ENCODE measurements at regions not wholly inside any gene's neighbourhood (a gene's known extent, or its start where the extent isn't known, plus 50 kb on each side); places are given as distances from the start of the nearest gene placed in this dataset.

- TF ChIP-seq, protein P1, sequence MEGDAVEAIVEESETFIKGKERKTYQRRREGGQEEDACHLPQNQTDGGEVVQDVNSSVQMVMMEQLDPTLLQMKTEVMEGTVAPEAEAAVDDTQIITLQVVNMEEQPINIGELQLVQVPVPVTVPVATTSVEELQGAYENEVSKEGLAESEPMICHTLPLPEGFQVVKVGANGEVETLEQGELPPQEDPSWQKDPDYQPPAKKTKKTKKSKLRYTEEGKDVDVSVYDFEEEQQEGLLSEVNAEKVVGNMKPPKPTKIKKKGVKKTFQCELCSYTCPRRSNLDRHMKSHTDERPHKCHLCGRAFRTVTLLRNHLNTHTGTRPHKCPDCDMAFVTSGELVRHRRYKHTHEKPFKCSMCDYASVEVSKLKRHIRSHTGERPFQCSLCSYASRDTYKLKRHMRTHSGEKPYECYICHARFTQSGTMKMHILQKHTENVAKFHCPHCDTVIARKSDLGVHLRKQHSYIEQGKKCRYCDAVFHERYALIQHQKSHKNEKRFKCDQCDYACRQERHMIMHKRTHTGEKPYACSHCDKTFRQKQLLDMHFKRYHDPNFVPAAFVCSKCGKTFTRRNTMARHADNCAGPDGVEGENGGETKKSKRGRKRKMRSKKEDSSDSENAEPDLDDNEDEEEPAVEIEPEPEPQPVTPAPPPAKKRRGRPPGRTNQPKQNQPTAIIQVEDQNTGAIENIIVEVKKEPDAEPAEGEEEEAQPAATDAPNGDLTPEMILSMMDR (IDR thresholded peaks at IDR 0.05), result no peak
- no peaks in the 10 kb centered on the region for H3K9me3 ChIP-seq
- H3K27ac ChIP-seq, result no peak overlapping the region
- intact Hi-C loops (cut with DNase I), result no loop called here
- ATAC-seq (no peak), DNase-seq (no peak)
- no peak overlapping the region for H3K4me3 ChIP-seq
- no peaks in the 10 kb centered on the region for H3K36me3 ChIP-seq
- no peaks in the 10 kb centered on the region for H3K4me1 ChIP-seq
- H3K27me3 ChIP-seq, result no peaks in the 10 kb centered on the region
Measured at GRCh38 chr14:29355331-29355730, 572.3 kb downstream of the PRKD1 start.

DNA sequence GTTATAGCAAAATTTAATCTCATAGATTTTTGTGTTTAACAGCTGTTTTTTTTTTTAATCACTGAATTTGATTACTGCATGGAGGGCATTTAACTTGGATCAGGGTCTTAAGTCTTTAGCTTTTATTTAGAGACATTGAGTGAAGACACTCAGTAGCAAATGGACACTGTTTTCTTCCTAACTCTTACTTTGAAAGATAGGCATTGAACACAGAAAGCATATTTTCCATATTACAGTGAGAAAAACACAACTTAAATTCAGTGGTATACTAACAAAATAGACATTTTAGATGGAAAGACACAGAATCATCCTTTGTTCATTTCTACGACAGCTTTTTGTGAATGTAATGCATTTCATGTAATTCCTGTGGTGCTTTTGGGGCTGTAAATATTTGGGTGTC, 571.8 kb downstream of the PRKD1 start:
- H3K4me1 ChIP-seq, result no peaks in the 10 kb centered on the region
- DNase-seq (no peak), ATAC-seq (no peak)
- no peak overlapping the region for H3K27ac ChIP-seq
- H3K36me3 ChIP-seq, result no peaks in the 10 kb centered on the region
- TF ChIP-seq, protein P1 (IDR thresholded peaks at IDR 0.05), result no peak
- H3K4me3 ChIP-seq, result no peak overlapping the region
- H3K27me3 ChIP-seq, result no peaks in the 10 kb centered on the region
- H3K9me3 ChIP-seq, result no peaks in the 10 kb centered on the region
- intact Hi-C loops (cut with DNase I), result no loop called here

GRCh38 chr14:29360656-29361055, 567.0 kb downstream of the PRKD1 start:
- no peaks in the 10 kb centered on the region for H3K4me1 ChIP-seq
- DNase-seq (no peak), ATAC-seq (no peak)
- no peak overlapping the region for H3K27ac ChIP-seq
- H3K27me3 ChIP-seq, result no peaks in the 10 kb centered on the region
- TF ChIP-seq, protein P1 (IDR thresholded peaks at IDR 0.05), result no peak
- H3K36me3 ChIP-seq, result no peaks in the 10 kb centered on the region
- H3K9me3 ChIP-seq, result no peaks in the 10 kb centered on the region
- H3K4me3 ChIP-seq, result no peak overlapping the region
- intact Hi-C loops (cut with DNase I), result no loop called here

GRCh38 chr14:29370024-29370423, 557.6 kb downstream of the PRKD1 start:
- Histone ChIP-seq H3K36me3 (no peaks in the 10 kb centered on the region), H3K27ac (no peak overlapping the region), H3K27me3 (no peaks in the 10 kb centered on the region), H3K9me3 (no peaks in the 10 kb centered on the region), H3K4me3 (no peak overlapping the region), H3K4me1 (no peaks in the 10 kb centered on the region)
- no peak for ATAC-seq
- TF ChIP-seq, protein P1 (IDR thresholded peaks at IDR 0.05), result no peak
- intact Hi-C loops (cut with DNase I), result no loop called here
- DNase-seq, result no peak

- no peak overlapping the region for H3K27ac ChIP-seq
- no peaks in the 10 kb centered on the region for H3K4me1 ChIP-seq
- no peak overlapping the region for H3K4me3 ChIP-seq
- no peaks in the 10 kb centered on the region for H3K36me3 ChIP-seq
- ATAC-seq (no peak), DNase-seq (no peak)
- TF ChIP-seq, protein P1 (IDR thresholded peaks at IDR 0.05), result no peak
- intact Hi-C loops (cut with DNase I), result no loop called here
- H3K27me3 ChIP-seq, result no peaks in the 10 kb centered on the region
- no peaks in the 10 kb centered on the region for H3K9me3 ChIP-seq
Measured at GRCh38 chr14:29376237-29376636, 551.4 kb downstream of the PRKD1 start.

- Histone ChIP-seq H3K27ac (no peak overlapping the region), H3K4me1 (no peaks in the 10 kb centered on the region), H3K9me3 (no peaks in the 10 kb centered on the region), H3K4me3 (no peak overlapping the region), H3K27me3 (no peaks in the 10 kb centered on the region), H3K36me3 (no peaks in the 10 kb centered on the region)
- intact Hi-C loops (cut with DNase I), result no loop called here
- ATAC-seq (no peak), DNase-seq (no peak)
- TF ChIP-seq, protein P1 (IDR thresholded peaks at IDR 0.05), result no peak
Measured at GRCh38 chr14:29380826-29381225, 546.8 kb downstream of the PRKD1 start.

Measured in upper lobe of right lung (tissue), 1 donor.